Right lobe of liver (tissue), 4 donors: ENCODE measurements at regions not wholly inside any gene's neighbourhood (a gene's known extent, or its start where the extent isn't known, plus 50 kb on each side); places are given as distances from the start of the nearest gene placed in this dataset.

Experiments
- CTCF ChIP-seq, 4 donors: fragments of 200-600 bp in 3 of 4; fragments of 450-650 bp in 1 of 4; IDR thresholded peaks; one replicate each; pipeline versions ENCODE4 v1.5.1 to v1.8.0; 2016 to 2022; ENCODE audit warnings: antibody characterized with exemption in 4 of 4, mild to moderate bottlenecking in 2 of 4
- POLR2A ChIP-seq: fragments of 450-650 bp; IDR thresholded peaks from one replicate; pipeline ENCODE4 v1.6.1; 2017; ENCODE audit warnings: antibody characterized with exemption, mild to moderate bottlenecking
- donor health status: DM: no; HTN: no; CAD: no.
- donor health status: DM: no; HTN: no; CAD: no.
- donor health status: DM: no; HTN: yes; CAD: no.

DNA sequence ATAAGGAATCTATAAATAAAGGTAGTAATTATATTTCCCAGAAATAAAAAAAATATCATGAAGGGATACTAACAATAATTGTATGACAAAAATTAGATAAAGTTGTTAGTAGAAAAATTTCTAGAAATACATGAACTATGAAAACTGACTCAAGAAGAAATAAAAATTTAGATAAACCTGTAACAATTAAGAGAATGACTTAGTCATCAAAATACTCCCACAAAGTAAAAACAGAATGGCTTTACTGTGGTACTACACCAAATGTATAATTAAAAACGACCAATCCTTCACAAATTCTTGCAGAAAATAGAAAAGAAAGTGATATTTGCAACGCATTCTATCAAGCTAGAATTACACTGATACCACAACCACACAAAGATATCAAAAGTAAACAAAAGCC, 176.2 kb upstream of the ETV3 start:
- TF ChIP-seq CTCF (IDR thresholded peaks at IDR 0.05) (no peak), POLR2A (no peak)
